Choroid plexus epithelial cell (primary cell): ENCODE measurements at regions not wholly inside any gene's neighbourhood (a gene's known extent, or its start where the extent isn't known, plus 50 kb on each side); places are given as distances from the start of the nearest gene placed in this dataset.

Experiments used
- DNase-seq: peaks from one replicate; pipeline ENCODE4 v3.0.0-alpha.2; 2010; ENCODE audit warnings: low read depth
- H3K4me3 ChIP-seq: 2 replicates; pipeline ENCODE4 v1.5.1; 2011; ENCODE audit warnings: low read depth, mild to moderate bottlenecking, control low read depth, low read length, moderate library complexity
- CTCF ChIP-seq: conservative IDR thresholded peaks from 2 replicates; pipeline ENCODE4 v1.5.1; 2011; ENCODE audit warnings: low read depth, mild to moderate bottlenecking, control low read depth, inconsistent platforms, low read length, moderate library complexity

GRCh38 chr12:105724641-105725040 lies 394.1 kb downstream of the C12orf75 start:
- no peak overlapping the region for H3K4me3 ChIP-seq
- TF ChIP-seq CTCF = no peak
- no peak for DNase-seq

GRCh38 chr12:105725054-105725453 lies 394.6 kb downstream of the C12orf75 start:
- no peak overlapping the region for H3K4me3 ChIP-seq
- no peak for TF ChIP-seq CTCF
- no peak for DNase-seq

DNA sequence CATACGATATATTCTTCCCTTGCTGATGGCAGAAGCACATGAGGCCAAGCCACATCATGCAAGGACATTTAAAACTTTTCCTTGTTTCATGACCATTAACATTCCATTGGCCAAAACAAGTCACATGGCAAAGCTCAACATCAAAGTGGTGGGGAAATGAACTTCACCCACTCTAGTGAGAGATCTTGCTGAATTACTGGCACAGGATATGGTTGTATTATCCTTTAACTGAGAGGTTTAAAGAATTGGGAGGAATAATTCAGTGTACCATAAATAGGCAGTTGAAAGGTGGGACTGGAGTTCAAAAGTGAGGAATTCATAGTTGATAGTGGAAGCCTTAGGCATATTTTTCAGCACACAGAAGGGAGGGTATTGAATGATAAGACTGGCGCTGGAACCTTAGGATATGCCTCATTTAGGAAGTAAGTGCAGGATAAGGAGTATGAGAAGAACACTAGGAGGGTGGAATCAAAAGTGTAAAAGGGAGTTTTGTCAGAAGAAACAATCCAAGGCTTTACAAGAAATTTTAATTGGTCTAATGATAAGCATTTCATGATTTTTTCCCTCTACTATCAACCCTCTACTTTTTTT lies 398.8 kb downstream of the C12orf75 start:
- DNase-seq = no peak
- no peak overlapping the region for H3K4me3 ChIP-seq
- no peak for TF ChIP-seq CTCF

DNA sequence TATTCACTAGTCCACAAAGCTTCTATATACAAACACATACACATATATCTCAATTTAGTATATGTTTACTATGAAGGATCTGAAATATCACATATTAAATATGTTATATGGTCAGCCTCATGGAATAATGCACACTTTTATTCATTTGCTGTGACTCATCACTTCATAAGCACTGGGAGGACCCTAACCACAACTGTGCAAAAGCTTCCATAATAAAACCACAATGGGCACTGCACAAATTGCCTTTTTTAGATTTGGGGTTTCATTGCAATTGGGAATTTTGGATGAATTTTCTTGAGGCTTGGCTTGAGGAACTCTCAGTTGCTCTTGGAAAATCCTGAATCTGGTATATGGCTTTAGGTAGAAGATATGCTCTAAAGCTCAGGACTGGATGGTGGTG lies 399.4 kb downstream of the C12orf75 start:
- DNase-seq = no peak
- TF ChIP-seq CTCF = no peak
- no peak overlapping the region for H3K4me3 ChIP-seq

GRCh38 chr12:105733579-105733978 lies 403.1 kb downstream of the C12orf75 start:
- no peak for TF ChIP-seq CTCF

DNA sequence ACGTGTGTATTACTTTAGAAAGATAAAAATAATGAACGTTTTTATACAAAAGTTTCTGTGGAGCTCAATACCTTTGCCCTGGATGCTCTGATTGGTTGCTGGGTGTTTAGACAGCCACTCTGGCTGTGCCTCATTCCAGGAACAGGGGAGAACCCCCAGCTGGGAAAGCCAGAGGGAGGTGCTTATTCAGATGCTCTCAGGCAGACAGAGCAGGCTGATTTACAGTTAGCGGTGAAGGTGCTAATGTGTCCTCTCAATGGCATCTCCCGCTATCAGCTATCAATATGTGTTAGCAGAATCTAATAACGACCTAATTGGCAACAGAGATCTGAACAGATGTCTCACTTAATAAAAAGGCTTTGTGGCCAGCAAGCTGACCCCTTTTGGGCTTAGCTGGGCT lies 402.3 kb downstream of the NUAK1 start:
- no peak for TF ChIP-seq CTCF
- DNase-seq = no peak
- H3K4me3 ChIP-seq = no peak overlapping the region

More at GRCh38 chr12:105733579-105733978, 403.1 kb downstream of the C12orf75 start:
- no peak overlapping the region for H3K4me3 ChIP-seq
- DNase-seq = no peak

- H3K4me3 ChIP-seq = no peak overlapping the region
- TF ChIP-seq CTCF = no peak
- DNase-seq = peak; percentile 68
Measured at GRCh38 chr12:105738051-105738450, 400.7 kb downstream of the NUAK1 start.
